Muscle layer of duodenum (tissue), 2 donors: ENCODE measurements at regions not wholly inside any gene's neighbourhood (a gene's known extent, or its start where the extent isn't known, plus 50 kb on each side); places are given as distances from the start of the nearest gene placed in this dataset.
"Not testable (repeated sequence)": the region's sequence is repeated elsewhere in the genome, so short reads cannot be mapped to it uniquely, and the experiment has no call there.

ENCODE experiments used
- H3K27ac ChIP-seq: one replicate; pipeline ENCODE4 v1.7.0; 2013; ENCODE audit warnings: mild to moderate bottlenecking, low read length
- H3K27me3 ChIP-seq: one replicate; pipeline ENCODE4 v1.7.0; 2013; ENCODE audit warnings: low read depth, mild to moderate bottlenecking, control low read depth, low read length
- H3K36me3 ChIP-seq, 2 donors: one replicate each; pipeline ENCODE4 v1.7.0; 2013; ENCODE audit warnings: low read length in 2 of 2, control low read depth in 1 of 2, mild to moderate bottlenecking in 1 of 2; ENCODE audit not compliant: insufficient read depth in 2 of 2, control insufficient read depth in 1 of 2
- H3K4me1 ChIP-seq, 2 donors: one replicate each; pipeline ENCODE4 v1.7.0; 2013; ENCODE audit warnings: low read length in 2 of 2, mild to moderate bottlenecking in 2 of 2, control low read depth in 1 of 2, moderate library complexity in 1 of 2; ENCODE audit not compliant: insufficient read depth in 2 of 2, control insufficient read depth in 1 of 2
- H3K4me3 ChIP-seq, 2 donors: one replicate each; pipeline ENCODE4 v1.7.0; 2013; ENCODE audit warnings: low read length in 2 of 2, low read depth in 1 of 2, mild to moderate bottlenecking in 1 of 2
- H3K9me3 ChIP-seq, 2 donors: one replicate each; pipeline ENCODE4 v1.7.0; 2013; ENCODE audit warnings: low read length in 2 of 2, control low read depth in 1 of 2, mild to moderate bottlenecking in 1 of 2; ENCODE audit not compliant: control insufficient read depth in 1 of 2
- donor health status: healthy.

DNA sequence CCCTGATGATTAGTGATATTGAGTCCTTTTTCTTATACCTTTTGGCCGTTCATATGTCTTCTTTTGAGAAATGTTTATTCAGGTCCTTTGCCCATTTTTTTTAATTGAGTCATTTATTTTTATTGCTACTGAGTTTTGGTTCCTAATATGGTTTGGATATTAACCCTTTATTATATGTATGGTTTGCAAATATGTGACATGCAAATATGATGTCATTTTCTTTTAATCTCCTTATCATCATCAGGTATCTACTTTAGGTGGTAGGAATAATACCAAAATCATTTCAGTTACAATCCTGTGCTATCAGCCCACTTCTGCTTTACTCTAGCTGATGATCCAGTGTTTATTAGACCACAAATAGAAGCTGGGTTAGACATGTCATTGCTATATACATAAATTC is 102.3 kb upstream of the TRPC7 start:
- Histone ChIP-seq H3K27me3 (no peaks in the 10 kb centered on the region), H3K4me1 (no peaks in the 10 kb centered on the region), H3K36me3 (no peaks in the 10 kb centered on the region), H3K4me3 (no peak overlapping the region), H3K9me3 (no peaks in the 10 kb centered on the region), H3K27ac (no peak overlapping the region)

DNA sequence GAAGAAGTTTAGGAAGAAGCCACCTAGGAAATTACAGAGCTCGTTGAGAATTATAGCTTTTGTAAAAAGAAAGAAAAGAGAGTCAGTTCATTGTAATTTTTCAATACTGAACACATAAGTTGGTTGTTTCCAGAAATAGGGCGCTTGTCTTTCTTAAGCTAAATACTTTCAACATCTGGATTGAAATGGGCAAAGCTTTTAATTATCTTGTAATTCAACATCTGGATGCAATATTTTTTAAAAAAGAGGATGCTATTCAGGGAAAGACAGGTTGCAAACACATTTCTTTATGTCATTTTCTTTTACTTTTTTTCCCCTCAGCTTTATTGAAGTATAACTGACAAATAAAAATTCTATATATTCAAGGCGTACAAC is 100.7 kb upstream of the TRPC7 start:
- no peak overlapping the region for H3K4me3 ChIP-seq
- no peaks in the 10 kb centered on the region for H3K36me3 ChIP-seq
- H3K4me1 ChIP-seq, result no peaks in the 10 kb centered on the region
- no peaks in the 10 kb centered on the region for H3K9me3 ChIP-seq
- H3K27me3 ChIP-seq, result no peaks in the 10 kb centered on the region
- no peak overlapping the region for H3K27ac ChIP-seq

DNA sequence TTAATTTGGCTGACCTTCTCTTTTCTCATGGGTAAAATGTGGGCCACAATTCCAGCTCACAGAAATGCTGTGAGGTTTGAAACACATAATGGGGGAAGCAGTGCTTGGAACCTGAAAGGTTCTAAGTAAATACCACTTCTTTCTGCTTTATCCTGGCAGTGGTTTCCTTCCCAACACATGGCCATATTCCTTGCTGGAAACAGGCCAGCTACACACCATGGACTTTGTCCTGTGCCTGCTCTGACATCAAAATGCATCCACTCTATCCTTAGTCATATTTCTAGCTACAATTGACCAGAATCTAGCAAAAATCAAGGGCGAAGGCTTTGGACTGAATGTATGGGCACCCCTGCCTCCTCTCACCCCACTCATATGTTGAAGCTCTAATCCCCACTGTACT is 93.1 kb upstream of the TRPC7 start:
- Histone ChIP-seq H3K9me3 (no peaks in the 10 kb centered on the region), H3K27ac (no peak overlapping the region), H3K4me3 (no peak overlapping the region), H3K4me1 (no peaks in the 10 kb centered on the region), H3K36me3 (no peaks in the 10 kb centered on the region), H3K27me3 (no peaks in the 10 kb centered on the region)

DNA sequence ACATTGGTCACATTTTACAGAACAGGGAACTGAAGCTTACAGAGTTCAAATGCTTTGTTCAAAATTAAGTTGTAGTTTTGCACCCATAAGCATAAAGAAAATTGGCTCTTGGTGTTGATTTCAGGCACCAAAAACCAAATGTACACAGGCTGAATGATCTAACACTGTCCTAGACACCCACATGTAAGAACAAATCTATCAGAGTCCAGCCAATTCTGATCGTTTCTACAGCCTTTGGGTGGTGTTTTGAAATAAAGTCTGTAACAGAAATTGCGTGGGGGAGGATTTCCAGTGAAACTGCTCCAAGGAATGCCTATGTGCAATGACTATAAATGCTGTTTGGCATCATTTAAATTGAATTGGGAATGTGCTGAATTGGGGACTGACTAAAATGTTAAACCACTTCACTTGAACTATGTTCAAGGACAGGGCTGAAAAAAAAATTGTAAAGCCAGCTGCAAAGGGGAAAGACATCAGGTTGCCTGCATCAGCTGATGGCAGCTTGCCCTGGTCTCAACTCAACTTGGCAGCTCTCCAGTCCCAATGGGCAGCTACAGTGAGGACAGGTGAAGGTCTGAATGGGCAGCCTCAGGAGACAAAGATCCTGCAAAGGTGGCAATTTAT is 92.2 kb upstream of the TRPC7 start:
- no peaks in the 10 kb centered on the region for H3K4me1 ChIP-seq
- no peak overlapping the region for H3K4me3 ChIP-seq
- no peaks in the 10 kb centered on the region for H3K9me3 ChIP-seq
- no peak overlapping the region for H3K27ac ChIP-seq
- H3K27me3 ChIP-seq, result no peaks in the 10 kb centered on the region
- H3K36me3 ChIP-seq, result no peaks in the 10 kb centered on the region

DNA sequence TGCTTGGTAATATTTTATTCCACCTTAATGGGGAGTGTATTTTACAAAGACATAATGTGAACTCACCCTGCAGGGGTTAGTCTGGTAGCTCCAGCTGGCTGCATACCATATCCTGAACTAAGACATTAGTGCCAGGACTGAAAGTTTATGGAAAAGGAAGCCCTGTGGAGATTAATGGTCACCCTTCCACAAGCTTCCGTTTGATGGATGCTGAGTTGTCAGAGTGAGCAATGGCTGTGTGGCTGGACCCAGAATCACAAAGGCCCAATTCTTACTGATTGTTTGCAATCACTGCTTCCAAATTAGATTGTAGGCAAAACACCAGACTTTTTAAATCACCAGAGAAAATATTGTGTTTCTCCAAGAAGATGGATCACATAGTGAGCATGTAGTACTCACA is 90.1 kb upstream of the TRPC7 start:
- H3K27ac ChIP-seq, result no peak overlapping the region
- H3K9me3 ChIP-seq, result no peaks in the 10 kb centered on the region
- H3K4me3 ChIP-seq, result no peak overlapping the region
- H3K27me3 ChIP-seq, result no peaks in the 10 kb centered on the region
- no peaks in the 10 kb centered on the region for H3K4me1 ChIP-seq
- H3K36me3 ChIP-seq, result no peaks in the 10 kb centered on the region

DNA sequence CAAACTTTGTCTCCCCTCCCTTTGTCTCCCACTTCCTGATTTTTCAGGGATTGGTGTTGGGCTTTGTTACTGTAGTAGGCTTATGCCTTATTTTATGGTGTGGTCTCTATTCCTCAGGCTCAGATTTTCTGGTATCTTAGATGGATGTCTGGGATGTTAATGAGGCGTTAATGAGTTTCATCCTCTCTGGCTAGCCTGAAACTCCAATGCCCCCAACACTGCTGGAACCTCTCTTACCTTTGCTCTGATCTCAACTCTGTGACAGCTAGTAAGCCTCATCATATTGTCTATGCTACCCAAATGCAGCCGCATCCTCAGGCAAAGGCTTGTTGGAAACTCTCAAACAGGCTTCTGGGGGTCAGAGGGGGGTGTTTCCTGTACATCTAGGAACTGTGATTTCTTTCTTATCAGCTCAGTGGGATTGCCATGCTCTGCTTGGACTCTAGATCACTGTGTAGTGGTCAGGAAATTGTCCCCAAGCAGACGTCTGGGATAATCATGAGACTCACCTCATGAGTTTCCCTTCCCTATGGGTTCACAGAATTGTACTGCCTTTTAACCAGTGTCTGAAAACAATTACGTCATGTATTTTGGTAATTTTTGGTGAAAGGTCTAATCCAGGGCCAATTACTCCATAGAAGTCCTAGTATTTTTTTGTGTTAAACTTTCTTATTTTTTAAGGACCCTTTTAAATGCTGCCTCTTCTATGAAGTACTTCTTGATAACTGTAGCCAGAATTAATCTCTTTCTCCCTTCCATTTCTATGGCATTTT is 88.8 kb upstream of the TRPC7 start:
- H3K9me3 ChIP-seq, result no peaks in the 10 kb centered on the region
- H3K27ac ChIP-seq, result no peak overlapping the region
- no peaks in the 10 kb centered on the region for H3K36me3 ChIP-seq
- H3K4me1 ChIP-seq, result no peaks in the 10 kb centered on the region
- no peak overlapping the region for H3K4me3 ChIP-seq
- H3K27me3 ChIP-seq, result no peaks in the 10 kb centered on the region

DNA sequence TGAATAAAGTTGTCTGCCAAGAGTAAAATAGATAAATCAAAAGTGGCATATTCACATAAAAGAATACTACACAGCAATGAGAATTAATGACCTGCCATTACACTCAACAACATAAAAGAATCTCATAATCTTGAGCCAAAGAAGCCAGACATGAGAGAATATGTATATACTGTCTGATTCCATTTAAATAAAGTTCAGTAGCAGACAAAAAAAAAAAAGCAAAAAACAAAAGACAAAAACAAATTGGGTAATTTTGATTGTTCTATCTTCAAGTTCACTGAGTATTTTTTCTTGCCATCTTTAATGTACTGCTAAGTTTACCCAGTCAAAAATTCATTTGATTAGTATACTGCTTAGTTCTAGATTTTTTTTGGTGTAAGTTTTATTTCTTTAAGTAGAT is 87.9 kb upstream of the TRPC7 start:
- no peak overlapping the region for H3K27ac ChIP-seq
- H3K36me3 ChIP-seq, result no peaks in the 10 kb centered on the region
- H3K4me3 ChIP-seq, result no peak overlapping the region
- no peaks in the 10 kb centered on the region for H3K27me3 ChIP-seq
- H3K9me3 ChIP-seq, result no peaks in the 10 kb centered on the region
- no peaks in the 10 kb centered on the region for H3K4me1 ChIP-seq

DNA sequence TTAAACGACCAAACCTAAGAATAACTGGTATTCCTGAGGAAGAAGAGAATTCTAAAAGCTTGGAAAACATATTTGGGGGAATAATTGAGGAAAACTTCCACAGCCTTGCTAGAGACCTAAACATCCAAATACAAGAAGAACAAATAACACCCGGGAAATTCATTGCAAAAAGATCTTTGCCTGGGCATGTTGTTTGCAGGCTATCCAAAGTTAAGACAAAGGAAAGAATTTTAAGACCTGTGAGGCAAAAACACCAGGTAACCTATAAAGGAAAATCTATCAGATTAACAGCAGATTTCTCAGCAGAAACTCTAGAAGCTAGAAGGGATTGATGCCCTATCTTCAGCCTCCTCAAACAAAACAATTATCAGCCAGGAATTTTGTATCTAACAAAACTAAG is 82.2 kb upstream of the TRPC7 start:
- not testable (repeated sequence) for H3K9me3 ChIP-seq, H3K27ac ChIP-seq, H3K27me3 ChIP-seq, H3K4me3 ChIP-seq, H3K36me3 ChIP-seq, H3K4me1 ChIP-seq

DNA sequence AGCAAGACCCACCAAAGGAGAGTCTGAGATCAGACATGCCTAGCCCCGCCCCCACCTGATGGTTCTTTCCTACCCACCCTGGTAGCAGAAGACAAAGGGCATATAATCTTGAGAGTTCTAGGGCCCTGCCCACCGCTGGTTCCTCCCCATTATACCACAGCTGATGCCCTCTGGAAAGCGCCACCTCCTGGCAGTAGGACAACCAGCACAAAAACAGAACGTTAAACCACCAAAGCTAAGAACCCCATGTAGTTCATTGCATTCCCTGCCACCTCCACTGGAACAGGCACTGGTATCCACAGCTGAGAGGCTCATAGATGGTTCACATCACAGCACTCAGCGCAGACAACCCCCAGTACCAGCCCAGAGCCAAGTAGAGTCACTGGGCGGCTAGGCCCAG is 81.2 kb upstream of the TRPC7 start:
- Histone ChIP-seq H3K36me3 (no peaks in the 10 kb centered on the region), H3K4me1 (no peaks in the 10 kb centered on the region), H3K27ac (no peak overlapping the region), H3K9me3 (peaks cover 0 to under 1% of the 10 kb centered on the region in 2 donors), H3K4me3 (no peak overlapping the region), H3K27me3 (no peaks in the 10 kb centered on the region)

DNA sequence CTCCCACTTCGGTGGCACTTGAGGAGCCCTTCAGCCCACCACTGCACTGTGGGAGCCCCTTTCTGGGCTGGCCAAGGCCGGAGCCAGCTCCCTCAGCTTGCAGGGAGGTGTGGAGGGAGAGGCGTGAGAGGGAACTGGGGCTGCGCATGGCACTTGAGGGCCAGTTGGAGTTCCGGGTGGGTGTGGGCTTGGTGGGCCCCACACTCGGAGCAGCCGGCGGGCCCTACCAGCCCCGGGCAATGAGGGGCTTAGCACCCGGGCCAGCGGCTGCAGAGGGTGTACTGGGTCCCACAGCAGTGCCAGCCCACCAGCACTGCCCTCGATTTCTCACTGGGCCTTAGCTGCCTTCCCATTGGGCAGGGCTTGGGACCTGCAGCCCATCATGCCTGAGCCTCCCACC is 78.8 kb upstream of the TRPC7 start:
- not testable (repeated sequence) for H3K36me3 ChIP-seq, H3K4me3 ChIP-seq, H3K9me3 ChIP-seq

DNA sequence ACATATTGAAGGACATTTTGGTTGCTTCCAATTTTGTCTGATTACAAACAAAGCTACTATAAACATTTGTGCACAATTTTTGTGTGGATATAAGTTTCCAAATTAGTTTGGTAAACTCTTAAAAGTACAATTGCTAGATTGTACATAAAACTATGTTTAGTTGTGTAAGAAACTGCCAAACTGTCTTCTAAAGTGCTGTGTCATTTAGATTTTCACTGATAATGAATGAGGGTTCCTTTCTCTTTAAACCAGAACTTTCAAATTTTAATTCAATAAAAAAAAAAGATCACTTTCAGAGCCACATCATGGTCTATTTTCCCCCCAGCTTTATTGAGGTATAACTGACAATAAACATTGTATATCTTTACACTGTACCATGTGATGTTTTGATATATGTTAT is 74.0 kb upstream of the TRPC7 start:
- Histone ChIP-seq H3K27me3 (no peaks in the 10 kb centered on the region), H3K4me3 (no peak overlapping the region), H3K9me3 (peaks cover 0 to 8% of the 10 kb centered on the region in 2 donors), H3K36me3 (no peaks in the 10 kb centered on the region), H3K4me1 (no peaks in the 10 kb centered on the region), H3K27ac (no peak overlapping the region)

More for the DNA sequence above, 78.8 kb upstream of the TRPC7 start:
- not testable (repeated sequence) for H3K27ac ChIP-seq, H3K4me1 ChIP-seq, H3K27me3 ChIP-seq
